Stimulated activated CD8-positive, alpha-beta memory T cell treated with anti-CD3 and anti-CD28 coated beads, Interleukin-15, amount 100 ng/mL, for 48 hours (primary cell): ENCODE measurements at regions not wholly inside any gene's neighbourhood (a gene's known extent, or its start where the extent isn't known, plus 50 kb on each side); places are given as distances from the start of the nearest gene placed in this dataset.

Experiments
- DNase-seq, 2 donors: peaks; one replicate each; pipeline ENCODE4 v3.0.0-alpha.2; 2020; ENCODE audit warnings: low read depth in 2 of 2

DNA sequence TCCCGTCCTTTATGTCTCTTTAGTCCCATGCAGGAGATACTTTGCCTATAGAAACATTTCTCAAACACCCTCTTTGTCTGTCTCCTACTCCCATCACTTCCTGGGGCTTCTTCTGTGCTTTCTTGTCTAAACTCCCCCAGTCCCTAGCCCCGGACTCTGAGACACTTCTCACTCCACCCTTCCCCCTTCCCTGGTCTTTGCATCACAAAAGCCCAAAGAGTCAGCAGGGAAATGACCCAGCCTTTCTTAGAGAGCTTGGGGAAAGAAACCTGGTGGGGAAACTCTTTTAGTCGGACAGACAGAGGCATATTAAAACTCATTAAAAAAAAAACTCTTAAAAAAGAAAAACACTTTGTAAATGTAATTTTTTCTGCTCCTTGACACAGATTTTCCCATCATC, 211.2 kb downstream of the TJP1 start:
- no peak for DNase-seq

DNA sequence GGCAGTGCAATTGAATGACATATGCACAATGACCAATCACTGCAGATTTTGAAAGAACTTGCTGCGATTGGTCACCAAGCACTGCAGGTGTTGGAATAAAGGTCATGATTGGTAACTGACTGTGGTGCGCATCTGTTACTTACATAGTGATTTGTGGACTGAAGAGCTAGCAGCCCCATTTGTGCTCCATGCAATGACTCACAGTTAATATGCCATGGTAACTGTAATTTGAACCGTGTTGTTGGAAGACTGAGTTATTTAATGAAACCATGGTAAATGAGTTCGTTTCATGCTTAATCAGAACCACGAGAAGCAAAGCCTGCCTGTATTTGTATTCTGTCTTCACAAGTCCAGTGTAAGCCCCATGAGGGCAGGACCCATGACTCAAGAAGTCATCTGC, 220.5 kb downstream of the TJP1 start:
- DNase-seq, result no peak

DNA sequence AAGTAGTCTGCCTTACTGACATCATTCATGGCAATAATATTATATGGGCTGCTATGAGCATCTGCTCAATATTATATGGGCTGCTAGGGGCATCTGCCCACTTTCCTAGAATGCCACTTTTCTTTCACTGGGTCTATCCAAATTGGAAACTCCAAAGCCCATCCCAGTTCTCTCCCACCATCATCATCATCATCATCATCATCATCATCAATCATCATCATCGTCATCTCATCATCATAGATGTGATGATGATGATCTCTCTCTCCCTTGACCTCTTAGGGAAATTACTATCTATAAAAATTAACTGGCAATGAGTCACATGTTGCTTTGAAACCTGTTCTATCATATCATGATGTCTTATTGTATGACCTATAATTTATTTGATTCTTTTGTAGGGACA, 222.0 kb downstream of the TJP1 start:
- DNase-seq, result no peak

GRCh38 chr15:29596266-29596665, 226.0 kb downstream of the TJP1 start:
- no peak for DNase-seq

DNA sequence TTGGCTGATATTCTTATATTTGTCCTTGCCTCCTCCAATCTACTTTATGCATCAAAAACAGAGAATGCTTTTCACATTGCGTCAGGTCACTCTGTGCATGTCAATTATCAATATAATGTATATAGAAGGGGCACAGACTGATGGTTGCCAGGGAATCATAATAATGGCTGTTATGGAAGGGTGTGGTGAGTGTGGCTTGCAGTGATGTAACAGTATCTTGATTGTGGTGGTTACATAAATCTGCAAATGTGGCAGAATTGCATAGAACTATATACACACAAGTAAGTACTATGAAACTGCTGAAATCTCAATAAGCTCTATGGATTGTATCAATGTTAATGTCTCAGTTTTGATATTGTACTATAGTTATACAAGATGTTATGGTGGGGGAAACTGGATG, 228.6 kb downstream of the TJP1 start:
- DNase-seq, result no peak

DNA sequence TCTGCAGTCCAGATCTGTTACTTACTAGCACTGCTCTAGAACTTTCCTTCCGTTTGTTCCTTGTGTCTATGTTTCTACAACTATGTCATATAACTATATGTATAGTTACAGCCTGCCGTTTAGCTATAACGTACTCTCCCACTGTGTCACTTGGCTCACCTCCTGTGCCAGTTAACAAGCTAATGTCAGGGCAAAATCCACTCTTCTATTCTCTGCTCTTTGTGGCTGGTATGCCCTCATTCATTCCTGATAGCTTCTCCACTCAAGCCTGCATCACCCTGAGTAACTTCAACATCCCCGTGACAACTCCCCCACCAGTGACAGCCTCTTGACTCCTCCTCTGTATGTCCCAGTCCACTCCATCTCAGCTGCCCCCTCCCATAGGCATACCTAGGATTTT, 229.2 kb downstream of the TJP1 start:
- DNase-seq, result no peak

DNA sequence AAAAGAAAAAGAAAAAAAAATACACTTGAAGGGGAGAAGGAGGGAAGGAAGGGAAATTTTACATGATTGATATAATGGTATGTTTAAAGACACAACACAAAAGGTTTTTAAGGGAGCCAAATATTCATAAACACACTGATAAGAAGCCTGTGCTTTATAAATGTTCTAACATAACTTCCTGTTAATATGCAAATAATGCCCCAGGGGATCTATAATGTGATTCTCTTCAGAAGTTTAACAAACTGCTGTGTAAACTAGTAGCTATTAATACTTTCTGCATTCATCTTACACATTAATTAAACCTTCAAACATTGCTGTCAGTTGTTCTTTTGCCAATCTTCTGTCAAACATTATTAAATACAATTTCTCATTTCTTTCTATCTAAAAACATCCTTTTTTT, 231.6 kb downstream of the TJP1 start:
- DNase-seq, result no peak

GRCh38 chr15:29589975-29590374, 232.3 kb downstream of the TJP1 start:
- no peak for DNase-seq

- no peak for DNase-seq
These were observed 232.9 kb downstream of the TJP1 start for GRCh38 chr15:29589416-29589815.

- no peak for DNase-seq
These were observed 248.9 kb downstream of the TJP1 start for GRCh38 chr15:29573197-29573838.

DNA sequence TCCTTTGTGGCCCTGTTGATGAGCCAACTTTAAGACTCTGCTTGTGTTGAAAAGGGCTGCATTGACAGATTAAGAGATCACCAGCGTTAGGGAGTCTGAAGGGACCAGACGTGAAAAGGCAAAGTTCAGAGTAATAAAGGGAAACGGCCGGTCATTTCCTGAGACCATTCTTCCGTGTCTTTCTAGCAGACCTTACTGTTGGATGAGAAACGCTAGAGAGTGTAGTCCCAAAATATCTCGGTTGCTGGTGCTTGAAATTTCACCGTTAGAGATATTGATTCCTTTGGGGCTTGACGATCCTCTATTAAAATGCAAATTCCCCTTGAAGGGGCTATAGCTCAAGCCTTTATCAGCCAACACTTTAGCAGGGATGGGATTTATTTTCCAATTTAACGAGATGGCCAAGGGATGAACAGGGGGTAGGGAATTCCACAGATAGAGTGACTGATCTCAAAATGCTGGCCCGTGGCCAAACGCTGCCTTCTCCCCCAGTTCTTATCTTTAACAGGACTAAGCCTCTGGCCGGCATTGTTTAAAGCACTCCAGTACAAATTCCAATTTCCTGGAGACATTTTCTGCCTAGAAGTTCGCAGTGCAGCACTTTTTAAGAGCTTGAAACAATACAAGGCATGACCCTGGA, 250.4 kb downstream of the TJP1 start:
- no peak for DNase-seq

- DNase-seq, result peak; percentile 1 to 4
These were observed 251.1 kb downstream of the TJP1 start for GRCh38 chr15:29570948-29571791.

GRCh38 chr15:29570121-29570947, 251.9 kb downstream of the TJP1 start:
- DNase-seq, result no peak

GRCh38 chr15:29569533-29570092, 252.7 kb downstream of the TJP1 start:
- no peak for DNase-seq

DNA sequence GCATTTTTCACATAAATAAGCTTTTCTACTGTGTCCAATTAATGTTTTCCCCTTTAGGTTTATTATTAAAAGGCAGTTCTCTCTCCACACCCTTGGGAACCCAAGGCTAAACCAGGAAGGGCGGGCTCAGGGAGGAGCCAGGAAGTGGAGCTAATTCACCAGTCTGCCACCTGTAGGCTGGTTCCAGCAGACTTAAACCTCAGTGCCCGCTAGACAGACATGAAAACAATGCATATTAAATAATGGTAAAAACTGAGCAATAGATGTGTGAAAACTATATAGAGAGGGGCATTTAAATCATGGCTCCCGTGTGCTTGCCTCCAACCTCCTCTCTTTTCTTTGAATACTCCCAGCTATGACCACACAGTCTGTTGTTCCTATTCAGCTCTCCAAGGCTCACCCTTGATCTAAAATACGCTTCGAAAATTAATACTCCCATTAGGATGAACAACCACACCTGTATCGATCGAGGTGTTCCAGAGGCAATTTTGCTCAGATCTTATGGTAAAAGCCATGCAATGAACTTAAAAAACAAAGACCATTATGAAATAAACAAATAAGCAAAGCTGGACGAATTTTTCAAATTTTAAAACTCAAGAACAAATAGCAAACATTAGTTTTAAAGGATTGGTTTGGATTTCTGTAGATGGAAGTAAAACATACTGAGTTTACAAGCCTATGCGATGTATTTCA, 253.3 kb downstream of the TJP1 start:
- DNase-seq, result no peak

DNA sequence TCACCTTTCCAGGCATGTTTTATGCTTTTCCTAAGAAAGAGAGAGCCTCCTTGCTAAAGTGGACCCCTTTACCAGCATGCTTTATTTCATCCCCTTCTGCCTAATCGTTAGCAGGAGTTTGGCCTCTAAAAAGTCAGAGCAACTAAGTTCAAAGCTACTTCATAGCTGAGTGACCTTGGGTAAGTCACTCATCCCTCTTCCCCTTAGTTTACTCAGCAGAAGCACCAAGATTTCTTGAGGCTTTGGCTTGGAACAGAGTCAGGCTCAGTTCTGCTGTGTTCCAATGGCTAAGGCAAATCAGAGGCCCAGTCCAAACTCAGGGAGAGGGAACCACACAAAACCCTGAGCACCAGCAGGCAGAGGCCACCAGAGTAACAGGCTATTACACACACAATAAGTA, 254.9 kb downstream of the TJP1 start:
- DNase-seq, result no peak

DNA sequence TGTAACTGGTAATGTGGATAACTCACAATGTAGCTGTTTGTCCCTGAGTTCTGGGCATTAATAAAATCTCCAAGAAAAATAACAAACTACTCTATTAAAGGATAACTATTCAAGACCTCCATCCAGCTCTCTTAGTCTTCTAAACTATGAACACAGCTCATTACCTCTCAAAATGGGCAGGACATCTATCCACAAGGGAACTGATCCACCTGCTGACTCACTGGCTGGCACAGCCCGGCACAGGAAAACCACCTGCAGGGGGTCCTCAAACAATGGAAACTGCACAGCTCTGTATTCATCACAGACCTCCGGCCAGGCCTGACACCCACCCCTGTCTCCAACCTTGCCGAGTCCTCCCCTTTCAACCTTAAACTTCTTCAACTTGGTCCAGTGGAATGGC, 255.4 kb downstream of the TJP1 start:
- no peak for DNase-seq

DNA sequence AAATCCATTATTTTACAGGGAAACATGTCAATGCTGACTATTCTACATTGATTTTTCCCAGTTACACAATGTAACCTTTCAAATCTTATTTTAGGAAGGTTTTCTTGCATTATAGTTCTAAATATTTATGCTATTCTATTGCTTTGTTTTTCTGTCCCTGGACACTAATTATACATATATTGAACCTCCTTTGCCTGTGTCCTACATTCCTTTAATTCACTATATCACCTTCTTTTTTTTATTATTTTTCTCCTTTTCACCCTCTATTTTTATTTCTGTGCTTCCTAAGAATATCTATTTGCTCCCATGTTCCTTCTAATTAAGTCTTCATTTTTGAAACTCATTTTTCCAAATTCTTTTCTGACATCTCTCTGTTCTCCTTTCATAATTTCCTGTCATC, 259.2 kb downstream of the TJP1 start:
- DNase-seq, result no peak

- DNase-seq, result no peak
These were observed 261.4 kb downstream of the TJP1 start for GRCh38 chr15:29560896-29561295.

GRCh38 chr15:29558261-29558660, 264.0 kb downstream of the TJP1 start:
- no peak for DNase-seq

GRCh38 chr15:29557171-29557570, 265.1 kb downstream of the TJP1 start:
- no peak for DNase-seq
